Upper lobe of left lung (tissue), 6 donors: ENCODE measurements at regions not wholly inside any gene's neighbourhood (a gene's known extent, or its start where the extent isn't known, plus 50 kb on each side); places are given as distances from the start of the nearest gene placed in this dataset.

Source experiments
- ATAC-seq, 2 donors: fragments of 200-7000 bp; cut with Tn5 transposase; one replicate each; pipeline ENCODE4 v1.9.1; 2022; ENCODE audit warnings: mild to moderate bottlenecking in 2 of 2, moderate library complexity in 2 of 2; ENCODE audit not compliant: low FRiP score in 2 of 2
- DNase-seq, 2 donors: peaks; one replicate each; pipeline ENCODE4 v3.0.0-alpha.2; 2019 to 2020
- H3K27ac ChIP-seq, 4 donors: fragments of 200-600 bp; sonication (generic); one replicate each; pipeline ENCODE4 v1.5.1; 2016 to 2019
- H3K27me3 ChIP-seq, 4 donors: fragments of 200-600 bp; sonication (generic); one replicate each; pipeline ENCODE4 v1.5.1; 2017 to 2019
- H3K36me3 ChIP-seq, 4 donors: fragments of 200-600 bp; sonication (generic); one replicate each; pipeline ENCODE4 v1.5.1; 2016 to 2019
- H3K4me1 ChIP-seq, 4 donors: fragments of 200-600 bp; sonication (generic); one replicate each; pipeline ENCODE4 v1.5.1; 2018 to 2019
- H3K4me3 ChIP-seq, 4 donors: fragments of 200-600 bp; sonication (generic); one replicate each; pipeline ENCODE4 v1.5.1; 2017 to 2019; ENCODE audit warnings: mild to moderate bottlenecking in 2 of 4, moderate library complexity in 1 of 4
- H3K9me3 ChIP-seq, 4 donors: fragments of 200-600 bp; sonication (generic); one replicate each; pipeline ENCODE4 v1.5.1; 2018 to 2019
- CTCF ChIP-seq, 6 experiments: fragments of 450-650 bp in 4 of 6; fragments of 200-600 bp in 2 of 6; sonication (generic) in 2 of 6; IDR thresholded peaks; one replicate each; pipeline ENCODE4 v1.5.1; 2016 to 2019; ENCODE audit warnings: antibody characterized with exemption in 6 of 6
- EP300 ChIP-seq, 4 donors: sonication (generic); formaldehyde crosslinking; IDR thresholded peaks; one replicate each; pipeline ENCODE4 v1.5.1; 2017; ENCODE audit warnings: antibody characterized with exemption in 4 of 4, control low read depth in 2 of 4
- POLR2A ChIP-seq, 4 donors: fragments of 450-650 bp; IDR thresholded peaks; one replicate each; pipeline ENCODE4 v1.5.1; 2016 to 2017; ENCODE audit warnings: antibody characterized with exemption in 4 of 4, mild to moderate bottlenecking in 2 of 4
- POLR2AphosphoS5 ChIP-seq, 2 donors: sonication (generic); formaldehyde crosslinking; IDR thresholded peaks; one replicate each; pipeline ENCODE4 v1.5.1; 2017; ENCODE audit warnings: antibody characterized with exemption in 2 of 2
- whole genome bisulfite sequencing, 2 donors: methylation state at CpG; one replicate each; pipeline ENCODE4 v1.1.5; 2017 to 2018; 5-methylcytosine and 5-hydroxymethylcytosine counted together
- donor health status: DM: no; HTN: no; CAD: no; lungs with moderate emphysema.
- donor health status: DM: no; HTN: yes; CAD: no; lungs with severe emphysema.

- ATAC-seq (peak; percentile 84 to 88), DNase-seq (peak in 1 of 2 donors; percentile 66)
- Histone ChIP-seq H3K27ac (peak overlapping the region in 1 of 4 donors; percentile 0), H3K27me3 (no peaks in the 10 kb centered on the region), H3K4me3 (peak overlapping the region in 1 of 4 donors; percentile 23), H3K9me3 (no peaks in the 10 kb centered on the region), H3K4me1 (peaks cover 0 to 3% (median 0%) of the 10 kb centered on the region in 4 donors), H3K36me3 (no peaks in the 10 kb centered on the region)
- WGBS, 2 donors = 17 to 18% methylated on average over 7 of the region's 7 CpGs
- peak; percentile 60 to 82 (median 74) for TF ChIP-seq CTCF (IDR thresholded peaks at IDR 0.05)
- TF ChIP-seq EP300 (IDR thresholded peaks at IDR 0.05) = no peak
Measured at GRCh38 chr5:101678481-101679193, 617.4 kb downstream of the SLCO4C1 start.

GRCh38 chr5:101677961-101678360 is 618.1 kb downstream of the SLCO4C1 start:
- peaks cover 0 to 3% (median 0%) of the 10 kb centered on the region in 4 donors for H3K4me1 ChIP-seq
- 67 to 70% methylated on average over 5 of the region's 5 CpGs for WGBS, 2 donors
- peak overlapping the region in 1 of 4 donors; percentile 0 for H3K27ac ChIP-seq
- no peaks in the 10 kb centered on the region for H3K27me3 ChIP-seq
- TF ChIP-seq EP300 (IDR thresholded peaks at IDR 0.05) (no peak), CTCF (IDR thresholded peaks at IDR 0.05) (no peak), POLR2AphosphoS5 (IDR thresholded peaks at IDR 0.05) (no peak), POLR2A (IDR thresholded peaks at IDR 0.05) (no peak)
- H3K36me3 ChIP-seq = no peaks in the 10 kb centered on the region
- DNase-seq = no peak
- ATAC-seq = no peak
- peak overlapping the region in 1 of 4 donors; percentile 23 for H3K4me3 ChIP-seq
- no peaks in the 10 kb centered on the region for H3K9me3 ChIP-seq

GRCh38 chr5:101676646-101677045 is 619.4 kb downstream of the SLCO4C1 start:
- H3K4me1 ChIP-seq = peaks cover 0 to 3% (median 0%) of the 10 kb centered on the region in 4 donors
- WGBS, 2 donors = 53 to 57% methylated on average over 2 of the region's 2 CpGs
- no peaks in the 10 kb centered on the region for H3K9me3 ChIP-seq
- TF ChIP-seq CTCF (IDR thresholded peaks at IDR 0.05) = no peak
- no peak for TF ChIP-seq POLR2A (IDR thresholded peaks at IDR 0.05)
- TF ChIP-seq EP300 (IDR thresholded peaks at IDR 0.05) = no peak
- TF ChIP-seq POLR2AphosphoS5 (IDR thresholded peaks at IDR 0.05) = no peak
- ATAC-seq (no peak), DNase-seq (no peak)
- H3K27ac ChIP-seq = no peak overlapping the region
- no peaks in the 10 kb centered on the region for H3K36me3 ChIP-seq
- H3K4me3 ChIP-seq = no peak overlapping the region
- no peaks in the 10 kb centered on the region for H3K27me3 ChIP-seq

- Histone ChIP-seq H3K36me3 (no peaks in the 10 kb centered on the region), H3K27me3 (no peaks in the 10 kb centered on the region), H3K4me3 (no peak overlapping the region), H3K27ac (no peak overlapping the region), H3K4me1 (peaks cover 0 to 3% (median 0%) of the 10 kb centered on the region in 4 donors), H3K9me3 (no peaks in the 10 kb centered on the region)
- TF ChIP-seq EP300 (IDR thresholded peaks at IDR 0.05) (no peak), POLR2A (IDR thresholded peaks at IDR 0.05) (no peak), CTCF (IDR thresholded peaks at IDR 0.05) (no peak), POLR2AphosphoS5 (IDR thresholded peaks at IDR 0.05) (no peak)
- ATAC-seq (no peak), DNase-seq (no peak)
- 62 to 69% methylated on average over 4 of the region's 4 CpGs for WGBS, 2 donors
Measured at GRCh38 chr5:101675510-101676219, 620.4 kb downstream of the SLCO4C1 start.
